CMK (cell line): ENCODE measurements at regions not wholly inside any gene's neighbourhood (a gene's known extent, or its start where the extent isn't known, plus 50 kb on each side); places are given as distances from the start of the nearest gene placed in this dataset.
"Not testable (repeated sequence)": the region's sequence is repeated elsewhere in the genome, so short reads cannot be mapped to it uniquely, and the experiment has no call there.

Source experiments
- DNase-seq: peaks from one replicate; pipeline ENCODE4 v3.0.0-alpha.2; 2010; ENCODE audit warnings: low read depth

- no peak for DNase-seq
Measured at GRCh38 chr2:4695281-4695861, 992.0 kb downstream of the DCDC2C start.

- DNase-seq = no peak
Measured at GRCh38 chr2:4715065-4715464, 977.1 kb upstream of the SOX11 start.

DNA sequence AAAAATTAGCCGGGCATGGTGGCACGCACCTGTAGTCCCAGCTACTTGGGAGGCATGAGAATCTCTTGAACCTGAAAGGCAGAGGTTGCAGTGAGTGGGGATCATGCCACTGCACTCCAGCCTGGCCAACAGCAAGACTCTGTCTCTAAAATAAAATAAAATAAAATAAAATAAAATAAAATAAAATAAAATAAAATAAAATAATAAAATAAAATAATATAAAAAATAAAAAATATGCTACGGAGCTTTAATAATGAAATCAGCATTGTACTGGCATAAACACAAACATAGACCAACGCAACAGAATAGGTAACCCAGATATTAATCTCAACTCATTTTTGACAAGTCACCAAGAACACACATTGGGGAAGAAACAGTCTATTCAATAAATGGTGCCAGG is 973.4 kb upstream of the SOX11 start:
- DNase-seq = no peak

DNA sequence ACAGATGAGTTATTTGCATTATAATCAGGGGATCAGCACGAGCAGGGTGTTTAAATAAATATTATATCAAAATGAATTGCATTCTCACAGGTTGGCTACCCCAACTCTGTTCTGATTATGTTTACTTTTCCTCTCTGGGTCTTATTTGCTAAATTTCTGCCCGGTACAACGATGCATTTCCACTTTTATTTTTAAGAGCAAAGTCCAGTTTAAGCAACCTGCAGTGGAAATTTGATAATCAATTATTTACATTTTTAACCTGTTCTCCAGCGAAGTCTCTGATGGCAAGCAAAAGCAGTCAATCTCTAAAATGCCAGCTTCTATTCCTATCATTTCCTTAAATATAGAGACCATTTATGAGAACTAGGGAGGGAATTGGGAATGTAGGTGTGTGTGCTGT is 966.6 kb upstream of the SOX11 start:
- DNase-seq = no peak

GRCh38 chr2:4732560-4732959 is 959.6 kb upstream of the SOX11 start:
- no peak for DNase-seq

- DNase-seq = no peak
Measured at GRCh38 chr2:4745056-4745991, 946.9 kb upstream of the SOX11 start.

DNA sequence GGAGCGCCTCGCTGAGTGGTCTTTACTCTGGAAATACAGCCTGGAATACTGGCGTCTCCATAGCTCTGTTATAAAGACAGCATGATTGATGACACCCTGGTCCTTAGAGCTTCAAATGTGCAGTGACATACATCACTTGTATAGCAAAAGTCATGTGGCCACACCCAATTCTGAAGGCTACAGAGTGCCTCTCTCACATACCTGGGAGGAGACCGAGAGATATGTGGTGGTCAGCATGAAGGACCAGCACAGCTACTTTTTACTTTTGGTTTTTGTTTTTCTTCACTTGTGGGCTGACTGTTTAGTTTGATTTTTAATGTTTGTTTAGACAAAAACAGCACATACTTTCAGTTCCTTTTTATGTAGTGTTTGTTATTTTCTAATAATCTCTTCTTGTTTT is 938.5 kb upstream of the SOX11 start:
- no peak for DNase-seq

DNA sequence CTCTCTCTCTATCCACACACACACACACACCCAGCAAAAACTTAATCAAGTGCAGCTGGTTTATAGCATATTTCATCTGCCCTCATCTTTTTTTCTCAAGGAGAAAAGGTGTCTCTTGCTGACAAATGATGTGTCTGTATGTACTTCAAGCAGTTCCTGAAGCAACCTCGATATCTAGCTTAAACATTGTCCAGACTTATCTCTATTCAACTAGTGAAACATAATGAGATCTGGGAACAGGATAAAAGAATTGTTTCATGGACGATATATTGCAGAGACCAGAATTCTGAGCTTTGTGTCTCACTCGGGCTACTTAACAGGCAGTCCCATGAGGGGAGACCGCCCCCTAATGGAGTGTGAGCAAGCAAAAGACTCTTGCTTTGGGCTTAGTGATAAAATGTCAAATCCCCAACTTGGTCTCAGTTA is 929.2 kb upstream of the SOX11 start:
- no peak for DNase-seq

DNA sequence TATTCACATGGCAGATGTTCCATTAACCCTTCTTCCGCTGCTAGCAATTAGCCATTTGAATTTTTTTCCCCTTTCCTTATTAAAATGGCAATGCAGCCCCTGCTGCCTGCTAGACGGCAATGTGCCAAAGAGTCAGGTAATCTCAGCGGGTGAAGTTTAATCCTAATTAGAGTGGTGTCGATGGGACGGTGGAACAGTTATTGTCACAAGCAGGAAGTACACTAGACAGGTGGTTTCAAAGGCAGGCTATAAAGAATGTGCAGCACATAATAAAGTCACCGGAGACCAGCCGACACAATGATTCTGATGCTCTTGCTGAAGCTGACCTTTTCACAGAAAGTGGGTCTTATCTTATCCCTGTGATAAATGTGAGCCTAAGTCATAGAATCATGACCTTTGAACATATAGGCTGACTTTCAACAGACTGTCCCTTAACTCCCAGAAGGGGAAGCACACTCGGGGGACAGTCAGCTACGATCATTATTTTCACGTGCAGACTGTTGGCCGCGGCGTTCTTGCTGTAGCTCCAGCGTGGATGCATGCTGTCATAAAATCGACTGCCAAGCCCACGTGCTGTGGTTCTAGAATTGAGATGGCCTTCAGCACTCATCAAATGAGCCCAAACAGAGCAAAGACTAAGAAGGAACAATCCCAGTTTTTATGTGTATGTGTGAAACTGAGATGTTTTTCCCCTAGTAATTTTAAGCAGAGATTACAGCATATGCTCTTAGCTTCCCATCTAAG is 926.2 kb upstream of the SOX11 start:
- DNase-seq = no peak

- no peak for DNase-seq
Measured at GRCh38 chr2:4775668-4776067, 916.5 kb upstream of the SOX11 start.

DNA sequence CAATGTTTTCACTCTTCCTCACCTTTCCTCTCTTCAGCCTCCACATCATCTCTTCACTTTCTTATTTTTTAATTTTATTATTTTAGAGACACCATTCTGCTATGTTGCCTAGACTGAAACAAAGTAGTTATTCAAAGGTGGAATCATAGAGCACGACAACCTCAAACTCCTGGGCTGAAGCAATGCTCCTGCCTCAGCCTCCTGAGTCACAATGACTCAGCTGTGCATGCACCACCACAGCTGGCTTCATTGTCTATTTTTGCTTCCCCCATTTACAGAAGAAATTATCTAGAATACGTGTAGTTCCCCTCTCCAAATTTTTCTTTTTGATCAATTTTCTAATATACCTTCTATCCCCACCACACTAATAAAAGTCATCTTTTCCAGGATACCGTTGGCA is 911.5 kb upstream of the SOX11 start:
- no peak for DNase-seq

- no peak for DNase-seq
Measured at GRCh38 chr2:4782647-4783046, 909.5 kb upstream of the SOX11 start.

DNA sequence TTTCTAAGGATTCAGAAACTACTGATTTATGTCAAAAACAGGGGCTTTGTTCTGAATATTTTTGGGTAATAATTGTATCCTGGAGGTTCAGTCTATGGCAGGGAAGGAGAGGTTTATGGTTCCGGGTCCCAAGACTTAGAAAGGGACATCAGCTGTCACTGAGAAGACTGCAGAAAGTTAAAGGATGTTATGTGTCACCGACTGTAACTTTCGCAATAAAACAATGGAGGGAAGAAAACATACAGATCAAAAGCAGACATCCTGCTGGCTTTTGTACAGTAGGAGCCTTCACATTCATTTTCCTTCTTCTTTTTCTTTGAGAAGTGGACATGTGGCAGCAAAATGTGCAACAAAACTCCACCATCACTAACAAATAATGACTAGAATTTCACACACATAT is 900.7 kb upstream of the SOX11 start:
- DNase-seq = no peak

DNA sequence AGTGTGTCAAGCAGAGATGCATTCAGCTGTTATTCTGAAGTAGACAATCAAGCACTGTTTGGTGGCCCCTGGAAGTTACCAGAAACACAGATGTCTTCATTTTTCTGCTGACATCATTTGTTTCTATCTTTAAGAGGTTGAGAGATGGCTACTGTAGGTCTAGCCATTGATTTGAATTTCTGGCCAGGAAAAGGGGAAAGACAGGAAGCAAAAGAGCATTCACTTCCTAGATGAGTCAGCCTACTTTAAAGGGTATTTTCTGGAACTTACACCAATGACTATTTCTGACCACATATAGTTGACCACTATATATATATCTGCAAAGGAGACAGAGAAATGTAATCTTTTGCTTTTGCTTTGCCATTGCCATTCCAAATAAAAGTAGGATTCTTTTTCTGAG is 900.1 kb upstream of the SOX11 start:
- no peak for DNase-seq

DNA sequence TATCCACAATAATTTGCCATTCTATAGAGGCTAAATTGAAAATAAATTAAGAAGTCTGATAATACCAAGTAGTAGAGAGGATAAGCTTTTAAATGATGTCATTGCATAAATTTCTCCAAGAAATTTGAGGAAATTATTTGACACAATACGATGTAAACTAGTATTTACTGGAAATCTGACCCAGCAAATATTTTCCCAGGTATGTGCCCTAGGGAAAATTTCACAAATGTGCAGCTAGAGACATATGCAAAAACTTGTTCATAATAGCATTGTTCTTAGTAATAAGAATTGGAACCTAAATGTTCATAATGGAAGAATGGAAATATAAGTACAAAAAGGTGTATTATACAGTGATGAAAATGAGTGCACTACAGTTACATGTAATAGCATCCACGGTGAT is 888.8 kb upstream of the SOX11 start:
- DNase-seq = no peak

DNA sequence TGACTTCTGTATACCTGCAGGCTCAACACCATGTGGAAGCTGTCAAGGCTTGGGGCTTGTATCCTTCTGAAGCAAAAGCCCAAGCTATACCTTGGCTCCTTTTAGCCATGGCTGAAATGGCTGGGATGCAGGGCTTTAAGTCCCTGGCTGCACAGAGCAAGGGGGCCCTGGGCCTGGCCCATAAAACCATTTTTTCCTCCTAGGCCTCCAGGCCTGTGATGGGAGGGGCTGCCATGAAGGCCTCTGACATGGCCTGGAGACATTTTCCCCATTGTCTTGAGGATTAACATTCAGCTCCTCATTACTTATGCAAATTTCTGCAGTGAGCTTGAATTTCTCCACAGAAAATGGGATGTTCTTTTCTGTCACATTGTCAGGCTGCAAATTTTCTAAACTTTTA is 878.0 kb upstream of the SOX11 start:
- DNase-seq = not testable (repeated sequence)

GRCh38 chr2:4827836-4828235 is 864.3 kb upstream of the SOX11 start:
- DNase-seq = no peak

DNA sequence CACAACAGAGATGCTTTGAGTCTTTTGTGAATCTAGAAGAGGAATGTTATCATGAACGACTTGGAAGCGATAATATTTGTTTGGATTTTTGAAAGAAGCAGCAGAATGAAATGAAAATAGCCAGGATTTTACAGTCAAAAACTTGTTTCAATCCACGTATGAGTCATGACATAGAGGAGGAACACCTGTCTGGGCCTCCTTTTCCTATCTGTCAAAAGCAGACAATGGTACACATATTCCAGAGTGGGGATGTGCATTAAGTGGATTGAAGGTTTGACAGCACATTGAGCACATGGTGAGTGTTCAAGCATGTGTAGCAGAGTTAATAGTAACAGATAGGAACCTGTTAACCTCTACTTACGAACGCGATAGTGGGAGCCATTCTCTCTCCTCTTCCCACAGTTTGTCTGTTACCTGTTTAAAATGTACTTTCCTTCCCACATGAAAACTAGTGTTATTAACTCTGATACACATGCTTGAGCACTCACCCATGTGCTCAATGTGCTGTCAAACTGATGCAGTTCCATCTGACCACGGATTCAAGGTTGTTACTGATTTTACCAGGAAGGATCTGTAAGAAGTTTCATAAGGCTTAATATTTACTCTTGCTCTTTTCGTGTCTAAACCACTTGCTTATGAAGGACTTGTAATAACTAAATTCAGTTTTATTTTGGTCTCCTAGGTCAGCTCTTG is 863.4 kb upstream of the SOX11 start:
- DNase-seq = no peak

DNA sequence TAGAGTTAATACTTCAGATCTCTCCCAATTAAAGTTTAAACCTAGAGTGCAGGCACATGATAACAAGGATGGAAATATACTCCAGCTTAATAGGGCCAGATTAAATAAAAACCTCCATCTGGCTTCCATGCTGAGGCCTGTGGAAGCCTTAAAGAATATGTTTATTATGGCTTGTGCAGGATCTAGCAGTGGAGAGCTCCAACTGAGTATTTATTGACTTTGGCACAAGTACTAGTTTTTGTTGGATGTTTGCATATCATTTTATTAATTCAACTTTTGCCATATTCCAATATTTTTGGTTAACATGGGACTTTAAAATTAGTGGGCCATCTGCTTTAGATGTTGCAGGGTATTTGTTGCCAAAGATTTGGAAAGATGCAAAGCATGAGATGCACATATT is 860.4 kb upstream of the SOX11 start:
- DNase-seq = no peak

- no peak for DNase-seq
Measured at GRCh38 chr2:4832642-4833041, 859.5 kb upstream of the SOX11 start.

DNA sequence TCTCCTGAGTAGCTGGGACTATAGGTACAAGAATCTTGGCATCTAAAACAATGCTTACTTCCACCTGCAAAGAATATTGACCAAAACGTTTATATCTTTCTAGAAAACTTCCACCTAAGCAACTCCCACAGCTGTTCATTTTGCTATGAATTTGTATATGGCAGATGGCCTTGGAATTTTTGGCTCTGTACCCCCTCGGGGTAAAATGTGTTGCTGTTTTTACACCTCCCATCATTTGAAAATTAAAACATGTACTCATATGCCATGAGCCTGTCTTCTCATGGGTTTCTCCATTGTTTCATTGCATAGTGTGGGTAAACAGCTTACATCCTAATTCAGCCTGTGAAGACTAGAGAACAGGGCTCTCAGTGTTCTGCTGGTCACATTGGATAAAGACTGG is 853.6 kb upstream of the SOX11 start:
- DNase-seq = no peak

DNA sequence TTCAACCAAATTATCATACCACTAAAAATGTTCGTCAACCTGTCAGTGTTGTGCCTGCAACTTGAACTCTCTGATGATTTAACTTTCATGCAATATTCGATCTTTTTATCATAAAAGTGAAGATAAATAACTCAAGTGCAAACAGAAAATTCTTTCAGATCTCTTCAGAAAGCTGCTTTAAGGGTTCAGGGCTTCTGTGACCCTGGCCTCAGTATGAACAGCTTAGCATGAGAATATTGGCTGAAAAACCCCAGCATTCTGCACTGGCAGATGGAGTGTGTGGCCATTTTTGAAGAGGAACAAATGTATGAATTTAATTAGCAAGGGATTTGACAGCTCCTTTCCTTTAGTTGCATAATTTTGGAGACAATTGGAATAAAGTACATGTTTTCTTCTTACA is 851.4 kb upstream of the SOX11 start:
- no peak for DNase-seq
